Glutamatergic neuron (in vitro differentiated cells): ENCODE measurements at regions not wholly inside any gene's neighbourhood (a gene's known extent, or its start where the extent isn't known, plus 50 kb on each side); places are given as distances from the start of the nearest gene placed in this dataset.

ENCODE experiments used
- DNase-seq: peaks from one replicate; pipeline ENCODE4 v3.0.0; 2022
- H3K27ac Mint-ChIP-seq: one replicate; pipeline ENCODE4 v1.8.0; 2020; ENCODE audit warnings: mild to moderate bottlenecking, mixed read lengths, inconsistent platforms; ENCODE audit not compliant: unreplicated experiment
- H3K27me3 Mint-ChIP-seq: one replicate; pipeline ENCODE4 v1.8.0; 2020; ENCODE audit warnings: mild to moderate bottlenecking, moderate library complexity, mixed read lengths, inconsistent platforms; ENCODE audit not compliant: unreplicated experiment
- H3K36me3 Mint-ChIP-seq: one replicate; pipeline ENCODE4 v1.8.0; 2020; ENCODE audit warnings: mild to moderate bottlenecking, mixed read lengths, inconsistent platforms; ENCODE audit not compliant: unreplicated experiment
- H3K4me1 Mint-ChIP-seq: one replicate; pipeline ENCODE4 v1.8.0; 2020; ENCODE audit warnings: mild to moderate bottlenecking, low read depth, mixed read lengths, inconsistent platforms; ENCODE audit not compliant: unreplicated experiment
- H3K4me3 Mint-ChIP-seq: one replicate; pipeline ENCODE4 v1.8.0; 2020; ENCODE audit warnings: mild to moderate bottlenecking, mixed read lengths, inconsistent platforms; ENCODE audit not compliant: unreplicated experiment
- H3K9me3 Mint-ChIP-seq: one replicate; pipeline ENCODE4 v1.8.0; 2020; ENCODE audit warnings: mild to moderate bottlenecking, moderate library complexity, mixed read lengths, inconsistent platforms; ENCODE audit not compliant: unreplicated experiment
- CTCF ChIP-seq: fragments of 200-600 bp; sonication (generic); IDR thresholded peaks from one replicate; pipeline ENCODE4 v1.5.0; 2021; ENCODE audit not compliant: partially characterized antibody, unreplicated experiment

GRCh38 chrX:42392846-42393245, 385.1 kb downstream of the PPP1R2C start:
- Mint-ChIP-seq H3K36me3 (no peaks in the 10 kb centered on the region), H3K4me3 (no peak overlapping the region), H3K4me1 (no peaks in the 10 kb centered on the region), H3K9me3 (no peaks in the 10 kb centered on the region), H3K27me3 (peaks cover 2% of the 10 kb centered on the region), H3K27ac (no peak overlapping the region)
- DNase-seq = no peak
- no peak for TF ChIP-seq CTCF

GRCh38 chrX:42386681-42387080, 391.3 kb downstream of the PPP1R2C start:
- Mint-ChIP-seq H3K27me3 (no peaks in the 10 kb centered on the region), H3K4me3 (no peak overlapping the region), H3K27ac (no peak overlapping the region), H3K4me1 (no peaks in the 10 kb centered on the region), H3K36me3 (no peaks in the 10 kb centered on the region), H3K9me3 (no peaks in the 10 kb centered on the region)
- no peak for DNase-seq
- no peak for TF ChIP-seq CTCF

GRCh38 chrX:42385730-42386129, 392.2 kb downstream of the PPP1R2C start:
- Mint-ChIP-seq H3K36me3 (no peaks in the 10 kb centered on the region), H3K27ac (no peak overlapping the region), H3K4me3 (no peak overlapping the region), H3K9me3 (no peaks in the 10 kb centered on the region), H3K27me3 (no peaks in the 10 kb centered on the region), H3K4me1 (no peaks in the 10 kb centered on the region)
- no peak for TF ChIP-seq CTCF
- no peak for DNase-seq

- DNase-seq = no peak
- Mint-ChIP-seq H3K27ac (no peak overlapping the region), H3K4me3 (no peak overlapping the region), H3K27me3 (no peaks in the 10 kb centered on the region), H3K9me3 (no peaks in the 10 kb centered on the region), H3K36me3 (no peaks in the 10 kb centered on the region), H3K4me1 (no peaks in the 10 kb centered on the region)
- TF ChIP-seq CTCF = no peak
These were observed 393.0 kb downstream of the PPP1R2C start for GRCh38 chrX:42384956-42385355.

- DNase-seq = no peak
- Mint-ChIP-seq H3K36me3 (no peaks in the 10 kb centered on the region), H3K27ac (no peak overlapping the region), H3K9me3 (no peaks in the 10 kb centered on the region), H3K4me1 (no peaks in the 10 kb centered on the region), H3K4me3 (no peak overlapping the region), H3K27me3 (no peaks in the 10 kb centered on the region)
- TF ChIP-seq CTCF = no peak
These were observed 399.1 kb downstream of the PPP1R2C start for GRCh38 chrX:42378857-42379256.
